ENCODE measurements at regions not wholly inside any gene's neighbourhood (a gene's known extent, or its start where the extent isn't known, plus 50 kb on each side); places are given as distances from the start of the nearest gene placed in this dataset.

DNA sequence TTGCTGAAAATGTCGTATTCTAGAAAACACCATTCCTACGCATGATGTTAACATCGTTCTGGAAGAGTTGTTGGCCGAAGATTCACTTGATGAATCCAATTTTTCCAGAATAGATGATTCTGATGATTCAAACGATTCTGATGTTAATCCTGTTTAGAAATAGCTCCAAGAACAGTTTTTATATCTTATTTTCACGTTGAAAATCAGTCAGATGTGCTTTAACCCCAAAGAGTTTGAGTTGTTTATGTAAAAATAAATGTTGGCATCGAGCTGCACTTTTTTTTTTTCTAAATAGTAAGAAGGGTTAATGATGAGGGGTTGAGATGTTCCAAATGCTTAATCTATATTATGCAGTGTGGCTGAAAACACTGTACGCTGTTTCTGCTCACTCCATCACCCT, 99.9 kb upstream of the LINC00305 start:
- TF ChIP-seq, protein P1, sequence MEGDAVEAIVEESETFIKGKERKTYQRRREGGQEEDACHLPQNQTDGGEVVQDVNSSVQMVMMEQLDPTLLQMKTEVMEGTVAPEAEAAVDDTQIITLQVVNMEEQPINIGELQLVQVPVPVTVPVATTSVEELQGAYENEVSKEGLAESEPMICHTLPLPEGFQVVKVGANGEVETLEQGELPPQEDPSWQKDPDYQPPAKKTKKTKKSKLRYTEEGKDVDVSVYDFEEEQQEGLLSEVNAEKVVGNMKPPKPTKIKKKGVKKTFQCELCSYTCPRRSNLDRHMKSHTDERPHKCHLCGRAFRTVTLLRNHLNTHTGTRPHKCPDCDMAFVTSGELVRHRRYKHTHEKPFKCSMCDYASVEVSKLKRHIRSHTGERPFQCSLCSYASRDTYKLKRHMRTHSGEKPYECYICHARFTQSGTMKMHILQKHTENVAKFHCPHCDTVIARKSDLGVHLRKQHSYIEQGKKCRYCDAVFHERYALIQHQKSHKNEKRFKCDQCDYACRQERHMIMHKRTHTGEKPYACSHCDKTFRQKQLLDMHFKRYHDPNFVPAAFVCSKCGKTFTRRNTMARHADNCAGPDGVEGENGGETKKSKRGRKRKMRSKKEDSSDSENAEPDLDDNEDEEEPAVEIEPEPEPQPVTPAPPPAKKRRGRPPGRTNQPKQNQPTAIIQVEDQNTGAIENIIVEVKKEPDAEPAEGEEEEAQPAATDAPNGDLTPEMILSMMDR (conservative IDR thresholded peaks at IDR 0.05 in 1 of 2, IDR thresholded peaks at IDR 0.05 in 1 of 2; ENCODE audit: extremely low read depth in 1 of 2, insufficient read depth in 1 of 2, low read depth in 1 of 2, low read length in 2 of 2) = no peak
- TF ChIP-seq EZH2 (IDR thresholded peaks at IDR 0.05; ENCODE audit: borderline replicate concordance, low read length) = no peak

Measured in mammary epithelial cell (primary cell).